GM13977 (cell line): ENCODE measurements at regions not wholly inside any gene's neighbourhood (a gene's known extent, or its start where the extent isn't known, plus 50 kb on each side); places are given as distances from the start of the nearest gene placed in this dataset.

Experiments
- DNase-seq: peaks from one replicate; pipeline ENCODE4 v3.0.0; 2012; ENCODE audit warnings: low spot score
- in situ Hi-C: fragments of 300-500 bp; cut with MboI; formaldehyde crosslinking; loops from one replicate; pipeline ENCODE4 v1.12.0; 2022; ENCODE audit warnings: low sequenced_read_pairs, low pct_unique_long_range_greater_than_20kb, mixed read lengths, inconsistent platforms; ENCODE audit not compliant: unreplicated experiment
- TF ChIP-seq, protein P1 (sequence below): IDR thresholded peaks from 2 replicates; pipeline ENCODE4 v1.5.1; 2012; ENCODE audit warnings: mild to moderate bottlenecking, control low read depth; ENCODE audit not compliant: insufficient read depth; ENCODE audit errors: extremely low read depth, missing control alignments

DNA sequence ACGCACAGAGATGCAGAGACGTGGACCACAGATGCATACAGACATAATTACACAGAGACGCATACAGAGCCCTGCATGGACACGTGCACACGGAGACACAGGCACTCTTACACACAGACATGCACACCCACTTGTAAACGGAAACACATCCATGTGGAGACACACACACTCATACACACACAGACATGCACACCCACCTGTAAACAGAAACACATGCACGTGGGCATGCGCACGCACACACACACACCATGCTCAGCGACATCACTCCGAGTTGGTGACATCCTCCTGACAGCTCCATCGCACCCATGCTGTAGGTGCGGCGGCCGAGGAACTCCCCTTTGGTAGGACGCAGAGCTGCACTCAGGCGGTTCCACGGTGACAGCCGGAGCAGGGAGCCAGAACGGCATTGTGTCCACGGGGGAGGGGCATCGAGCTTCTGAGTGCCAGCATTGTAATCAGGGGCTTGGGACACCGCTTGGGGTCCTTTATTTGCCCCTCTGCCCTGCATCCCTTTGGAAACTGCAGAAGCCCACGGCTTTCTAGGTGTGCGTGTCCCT is 233.5 kb downstream of the RBFOX3 start:
- DNase-seq: no peak
- in situ Hi-C loops: no loop called here
- TF ChIP-seq, protein P1, sequence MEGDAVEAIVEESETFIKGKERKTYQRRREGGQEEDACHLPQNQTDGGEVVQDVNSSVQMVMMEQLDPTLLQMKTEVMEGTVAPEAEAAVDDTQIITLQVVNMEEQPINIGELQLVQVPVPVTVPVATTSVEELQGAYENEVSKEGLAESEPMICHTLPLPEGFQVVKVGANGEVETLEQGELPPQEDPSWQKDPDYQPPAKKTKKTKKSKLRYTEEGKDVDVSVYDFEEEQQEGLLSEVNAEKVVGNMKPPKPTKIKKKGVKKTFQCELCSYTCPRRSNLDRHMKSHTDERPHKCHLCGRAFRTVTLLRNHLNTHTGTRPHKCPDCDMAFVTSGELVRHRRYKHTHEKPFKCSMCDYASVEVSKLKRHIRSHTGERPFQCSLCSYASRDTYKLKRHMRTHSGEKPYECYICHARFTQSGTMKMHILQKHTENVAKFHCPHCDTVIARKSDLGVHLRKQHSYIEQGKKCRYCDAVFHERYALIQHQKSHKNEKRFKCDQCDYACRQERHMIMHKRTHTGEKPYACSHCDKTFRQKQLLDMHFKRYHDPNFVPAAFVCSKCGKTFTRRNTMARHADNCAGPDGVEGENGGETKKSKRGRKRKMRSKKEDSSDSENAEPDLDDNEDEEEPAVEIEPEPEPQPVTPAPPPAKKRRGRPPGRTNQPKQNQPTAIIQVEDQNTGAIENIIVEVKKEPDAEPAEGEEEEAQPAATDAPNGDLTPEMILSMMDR: no peak

DNA sequence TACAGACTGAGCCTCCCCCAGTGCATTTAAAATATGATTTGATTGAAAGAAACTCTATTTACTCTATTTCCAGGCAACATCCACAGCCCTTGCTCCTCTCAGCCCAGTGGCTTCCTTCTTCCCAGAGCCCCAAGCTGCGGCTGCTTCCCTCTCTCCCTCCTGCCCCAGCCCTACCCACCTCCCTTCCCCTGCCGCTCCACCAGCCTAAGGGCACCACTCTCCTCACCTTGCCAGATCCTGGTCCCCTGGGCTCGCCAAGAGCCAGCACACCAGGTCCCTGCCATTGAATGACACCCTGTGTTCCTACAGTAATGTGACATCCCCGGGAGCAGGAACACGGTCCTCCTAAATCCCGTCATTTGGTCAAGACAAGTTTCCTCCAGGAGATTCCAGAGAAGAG is 236.0 kb downstream of the RBFOX3 start:
- no peak for DNase-seq
- TF ChIP-seq, protein P1: no peak
- in situ Hi-C loops: no loop called here

DNA sequence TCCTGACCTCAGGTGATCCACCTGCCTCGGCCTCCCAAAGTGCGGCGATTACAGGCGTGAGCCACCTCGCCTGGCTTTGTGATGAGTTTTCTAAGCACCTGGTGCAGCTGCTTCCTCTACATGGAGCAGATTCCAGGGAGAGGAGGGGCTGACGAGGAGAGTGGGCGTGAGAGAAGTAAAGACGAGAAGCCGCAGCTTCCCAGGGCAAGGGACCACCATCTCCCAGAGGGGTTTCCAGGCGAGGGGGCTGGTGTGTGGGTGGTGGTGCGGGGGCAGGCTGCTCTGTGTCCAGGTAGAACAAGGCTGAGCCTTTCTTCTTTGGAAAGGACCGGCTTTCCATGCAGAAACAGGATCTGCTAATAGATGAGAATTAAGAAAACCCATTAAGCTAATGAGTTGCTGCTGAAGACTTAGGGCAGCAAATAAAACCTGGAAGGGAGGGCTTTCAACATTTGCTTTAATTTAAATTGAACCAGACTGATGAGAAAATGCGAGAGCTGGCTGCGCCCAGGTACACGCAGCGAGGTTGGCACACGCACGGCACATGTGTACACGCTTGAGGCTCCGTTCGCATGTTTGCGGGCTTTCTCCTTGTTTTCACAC is 236.7 kb downstream of the RBFOX3 start:
- DNase-seq: no peak
- in situ Hi-C loops: no loop called here
- TF ChIP-seq, protein P1: no peak

DNA sequence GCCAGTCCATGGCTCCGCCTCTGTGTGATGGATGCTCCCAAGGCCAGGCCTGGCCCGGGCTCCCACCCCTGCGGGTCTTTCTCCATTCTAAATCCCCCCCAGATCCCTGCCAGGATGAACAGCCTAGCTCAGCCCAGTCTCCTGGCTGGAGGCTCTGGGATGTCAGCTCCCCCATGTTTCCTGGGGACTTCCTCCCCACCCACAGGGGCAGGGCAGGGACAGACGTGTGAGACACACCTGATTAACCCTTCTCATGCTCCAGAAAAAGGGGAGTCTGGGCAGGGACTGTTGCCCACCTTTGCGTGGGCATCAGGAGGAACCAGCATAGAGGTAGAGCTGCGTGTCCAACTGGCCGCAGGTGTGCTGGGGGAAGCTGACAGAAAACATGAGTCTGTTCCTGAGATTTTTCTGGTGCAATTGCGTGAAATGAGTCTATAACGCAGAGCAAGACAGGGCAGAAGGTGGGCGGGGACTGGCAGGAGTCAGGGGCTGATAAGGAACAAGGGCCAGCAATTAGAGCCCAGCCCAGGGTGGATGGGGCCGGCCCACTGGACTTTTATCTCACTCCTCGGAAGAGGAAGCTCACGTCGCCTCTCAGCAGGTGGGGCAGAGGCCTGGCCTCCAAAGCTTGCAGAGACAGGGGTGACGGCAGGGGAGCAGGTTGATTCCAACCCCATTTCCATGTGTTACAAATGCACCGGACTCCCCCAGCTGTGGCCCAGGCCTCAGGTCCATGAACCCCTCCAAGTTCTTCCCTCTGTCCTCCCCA is 238.2 kb downstream of the RBFOX3 start:
- DNase-seq: no peak
- in situ Hi-C loops: no loop called here
- TF ChIP-seq, protein P1: no peak

DNA sequence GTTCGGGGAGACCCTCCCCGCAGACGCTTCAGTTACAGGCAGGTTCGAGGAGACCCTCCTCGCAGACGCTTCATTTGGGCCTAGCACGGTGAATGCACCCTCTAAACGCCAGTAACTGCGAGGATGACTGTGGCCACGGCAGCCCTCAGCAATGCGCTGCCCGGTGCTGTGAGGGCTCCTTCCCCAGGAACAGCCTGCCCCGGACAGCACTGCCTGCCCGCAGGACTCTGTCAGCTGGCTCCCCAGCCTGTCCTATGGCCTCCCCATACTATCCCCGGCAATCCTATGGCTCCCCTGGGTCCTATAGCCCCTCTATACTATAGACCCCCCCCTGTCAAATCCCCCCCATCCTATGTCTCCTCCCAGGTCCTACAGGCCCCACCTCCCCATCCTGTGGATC is 238.9 kb downstream of the RBFOX3 start:
- in situ Hi-C loops: no loop called here
- no peak for DNase-seq
- TF ChIP-seq, protein P1: no peak

DNA sequence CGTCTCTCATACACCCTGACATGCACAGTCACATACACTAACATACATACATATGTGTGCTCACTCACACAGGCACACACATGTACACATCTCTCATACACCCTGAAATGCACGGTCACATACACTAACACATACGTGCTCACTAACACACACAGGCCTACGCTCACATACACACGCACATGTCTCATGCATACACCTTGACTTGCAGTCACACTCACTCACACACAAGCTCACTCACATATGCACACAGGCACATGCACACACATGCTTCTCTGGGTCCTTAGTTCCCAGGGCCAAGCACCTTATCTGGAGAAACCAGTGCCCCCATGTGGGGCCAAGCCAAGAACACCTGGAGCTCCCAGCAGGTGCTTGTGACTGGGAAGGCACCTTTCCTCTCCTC is 240.3 kb downstream of the RBFOX3 start:
- TF ChIP-seq, protein P1: no peak
- in situ Hi-C loops: no loop called here
- no peak for DNase-seq
